Hepatic stellate cell (primary cell): ENCODE measurements at regions not wholly inside any gene's neighbourhood (a gene's known extent, or its start where the extent isn't known, plus 50 kb on each side); places are given as distances from the start of the nearest gene placed in this dataset.
"Not testable (repeated sequence)": the region's sequence is repeated elsewhere in the genome, so short reads cannot be mapped to it uniquely, and the experiment has no call there.

ENCODE experiments used
- DNase-seq: peaks from one replicate; pipeline ENCODE4 v3.0.0; 2011; ENCODE audit warnings: low spot score

- DNase-seq = not testable (repeated sequence)
Measured at GRCh38 chr5:134471858-134472449, 53.5 kb upstream of the JADE2 start.

DNA sequence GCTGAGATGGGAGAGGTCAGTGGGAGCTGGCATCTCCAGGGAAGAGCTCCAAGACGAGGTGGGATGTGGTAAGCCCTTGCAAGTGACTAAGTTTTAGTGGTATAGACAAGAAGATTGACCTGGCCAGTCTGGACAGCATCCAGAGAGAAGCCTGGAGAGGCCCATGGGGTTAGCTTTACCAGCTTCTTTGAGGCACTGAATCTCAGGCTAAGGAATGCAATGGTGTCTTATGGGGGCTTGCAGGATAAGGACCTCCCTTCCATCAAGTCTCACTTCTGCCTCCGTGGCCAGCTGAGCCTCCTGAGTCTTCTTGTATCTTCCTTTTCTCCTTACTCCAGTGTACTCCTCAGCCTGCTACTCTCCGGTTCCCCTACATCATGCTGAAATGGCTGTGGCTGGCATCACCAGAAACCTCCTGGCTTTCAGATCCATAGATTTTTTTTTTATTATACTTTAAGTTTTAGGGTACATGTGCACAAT, 56.5 kb upstream of the JADE2 start:
- no peak for DNase-seq

- DNase-seq = no peak
Measured at GRCh38 chr5:134467231-134467630, 55.5 kb upstream of the CDKN2AIPNL start.

DNA sequence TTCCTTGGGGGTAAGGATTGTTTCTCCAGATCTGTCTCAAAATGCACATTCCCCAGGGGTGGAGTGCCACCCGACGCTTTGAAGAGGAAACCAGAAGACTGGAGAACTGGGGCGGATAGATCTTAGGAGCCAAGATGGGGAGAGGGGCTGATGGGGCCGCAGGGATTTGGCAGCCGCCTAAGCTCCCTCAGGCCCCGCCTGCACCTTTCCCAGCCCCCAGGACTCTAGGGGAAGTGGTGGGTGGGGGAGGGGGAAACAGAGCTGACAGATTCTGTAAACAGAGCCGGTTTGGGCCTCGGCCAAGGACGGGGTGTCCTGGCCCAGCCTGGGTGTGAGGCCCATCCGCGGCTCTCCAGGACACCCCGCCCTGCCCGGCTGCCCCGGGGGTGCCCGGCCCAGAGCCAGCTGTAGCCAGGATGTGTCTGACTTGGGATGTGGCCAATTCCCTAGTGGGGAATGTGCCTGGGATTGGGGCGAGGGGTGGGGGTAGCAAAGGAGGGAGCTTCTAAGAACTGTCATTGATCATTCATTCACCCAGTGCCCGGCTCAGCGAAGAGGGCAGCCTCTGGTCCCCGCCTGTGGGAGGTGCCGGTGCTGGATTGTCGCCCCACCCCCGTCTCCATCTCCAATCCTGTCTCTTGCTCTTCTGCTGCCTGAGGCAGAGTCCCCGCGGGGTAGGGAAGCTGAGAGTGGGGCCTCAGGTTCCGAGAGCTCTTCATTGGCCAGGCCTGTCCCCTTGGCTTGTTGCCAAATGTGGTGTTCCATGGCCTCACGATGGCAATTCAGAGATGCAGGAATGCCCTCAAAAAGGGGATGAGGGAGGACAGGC, 54.8 kb upstream of the CDKN2AIPNL start:
- DNase-seq = peak; percentile 78

DNA sequence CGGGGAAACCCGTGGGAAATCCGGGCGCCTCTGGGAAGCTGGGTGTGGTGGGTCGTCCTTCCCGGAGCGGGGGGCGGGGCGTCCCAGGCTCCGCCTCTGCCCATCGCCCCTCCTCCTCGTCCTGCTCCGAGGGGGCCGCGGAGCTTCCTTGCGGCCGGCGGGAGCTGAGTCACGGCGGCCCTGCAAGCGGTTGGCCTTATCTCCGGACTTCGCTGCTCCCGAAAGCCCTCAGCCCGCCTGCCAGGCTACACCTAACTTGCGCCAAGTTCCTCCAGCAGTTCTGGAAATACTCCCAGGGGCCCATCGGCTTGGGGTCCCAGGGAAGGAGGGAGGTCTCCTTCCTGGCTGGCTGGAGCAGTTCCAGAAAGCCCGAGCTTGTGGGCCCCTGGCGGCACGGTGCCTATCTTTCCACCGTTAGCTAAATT, 54.1 kb upstream of the CDKN2AIPNL start:
- peak; percentile 95 for DNase-seq

- no peak for DNase-seq
Measured at GRCh38 chr5:134464988-134465815, 53.5 kb upstream of the CDKN2AIPNL start.

GRCh38 chr5:134463991-134464760, 52.5 kb upstream of the CDKN2AIPNL start:
- DNase-seq = no peak

DNA sequence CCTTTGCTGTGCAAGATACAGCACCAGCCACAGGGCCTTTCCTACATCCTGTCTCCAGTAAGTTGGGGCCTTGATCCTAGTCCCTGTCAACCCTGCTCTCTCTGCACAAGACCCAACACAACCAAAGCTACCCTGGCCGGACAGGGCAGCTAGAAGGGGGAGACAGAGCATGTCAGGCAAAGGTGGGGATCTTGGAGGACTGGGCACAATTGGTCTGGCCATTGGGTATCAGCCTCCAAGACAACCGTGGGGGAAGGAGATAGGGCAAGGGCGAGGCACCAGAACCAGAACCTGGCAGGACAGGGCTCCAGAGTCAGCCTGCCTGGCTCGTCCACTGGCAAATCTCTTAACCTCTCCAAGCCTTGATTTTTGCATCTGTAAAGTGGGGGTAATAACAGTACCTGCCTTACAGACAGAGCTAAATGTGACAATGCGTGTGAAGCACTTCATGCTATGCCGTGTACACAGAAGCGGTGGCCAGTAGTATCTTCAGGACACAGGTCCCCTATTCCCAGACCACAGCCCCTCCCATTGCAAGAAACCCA, 51.6 kb upstream of the CDKN2AIPNL start:
- no peak for DNase-seq

GRCh38 chr5:134462761-134463160, 51.1 kb upstream of the CDKN2AIPNL start:
- DNase-seq = peak; percentile 0

GRCh38 chr5:134462047-134462575, 50.4 kb upstream of the CDKN2AIPNL start:
- DNase-seq = no peak
